ENCODE measurements at regions not wholly inside any gene's neighbourhood (a gene's known extent, or its start where the extent isn't known, plus 50 kb on each side); places are given as distances from the start of the nearest gene placed in this dataset.

GRCh38 chr22:47846206-47846605 lies 1083.8 kb downstream of the TBC1D22A start (continued):
- TF ChIP-seq CSRNP3 (CRISPR knock-in tag; IDR thresholded peaks at IDR 0.05): no peak
- TF ChIP-seq OSR1 (CRISPR knock-in tag; IDR thresholded peaks at IDR 0.05): no peak
- TF ChIP-seq ZFP3 (CRISPR knock-in tag; IDR thresholded peaks at IDR 0.05): no peak

GRCh38 chr22:47842119-47842518 lies 1079.7 kb downstream of the TBC1D22A start:
- TF ChIP-seq TOX (CRISPR knock-in tag; IDR thresholded peaks at IDR 0.05; ENCODE audit: borderline replicate concordance) (no peak), ZFP30 (CRISPR knock-in tag; IDR thresholded peaks at IDR 0.05) (no peak), ISL1 (CRISPR knock-in tag; IDR thresholded peaks at IDR 0.05) (no peak), ESRRG (CRISPR knock-in tag; IDR thresholded peaks at IDR 0.05) (no peak), TSHZ2 (CRISPR knock-in tag; IDR thresholded peaks at IDR 0.05) (no peak), ZFP3 (CRISPR knock-in tag; IDR thresholded peaks at IDR 0.05) (no peak), ZNF565 (CRISPR knock-in tag; conservative IDR thresholded peaks at IDR 0.05; ENCODE audit: low read depth) (no peak), ZNF70 (CRISPR knock-in tag; IDR thresholded peaks at IDR 0.05) (no peak), BACH2 (CRISPR knock-in tag; IDR thresholded peaks at IDR 0.05; ENCODE audit: borderline replicate concordance) (no peak), CSRNP3 (CRISPR knock-in tag; IDR thresholded peaks at IDR 0.05) (no peak), PATZ1 (CRISPR knock-in tag; IDR thresholded peaks at IDR 0.05; ENCODE audit: borderline replicate concordance) (no peak), CREB5 (CRISPR knock-in tag; IDR thresholded peaks at IDR 0.05; ENCODE audit: low read depth) (no peak), ZNF8 (CRISPR knock-in tag; IDR thresholded peaks at IDR 0.05) (no peak), CSDC2 (CRISPR knock-in tag; IDR thresholded peaks at IDR 0.05) (no peak), PPARA (CRISPR knock-in tag; IDR thresholded peaks at IDR 0.05; ENCODE audit: borderline replicate concordance) (no peak), ZC3H10 (CRISPR knock-in tag; IDR thresholded peaks at IDR 0.05) (no peak), POU6F1 (CRISPR knock-in tag; IDR thresholded peaks at IDR 0.05; ENCODE audit: borderline replicate concordance, low read depth) (no peak), SNAI2 (CRISPR knock-in tag; IDR thresholded peaks at IDR 0.05) (no peak), GLIS3 (CRISPR knock-in tag; IDR thresholded peaks at IDR 0.05) (no peak), OSR1 (CRISPR knock-in tag; IDR thresholded peaks at IDR 0.05) (no peak)
- ATAC-seq: no peak

GRCh38 chr22:47841156-47841555 lies 1078.7 kb downstream of the TBC1D22A start:
- ATAC-seq: no peak
- no peak for TF ChIP-seq ISL1 (CRISPR knock-in tag; IDR thresholded peaks at IDR 0.05)
- TF ChIP-seq CSDC2 (CRISPR knock-in tag; IDR thresholded peaks at IDR 0.05): no peak
- TF ChIP-seq ZFP30 (CRISPR knock-in tag; IDR thresholded peaks at IDR 0.05): no peak
- no peak for TF ChIP-seq CSRNP3 (CRISPR knock-in tag; IDR thresholded peaks at IDR 0.05)
- TF ChIP-seq PATZ1 (CRISPR knock-in tag; IDR thresholded peaks at IDR 0.05; ENCODE audit: borderline replicate concordance): no peak
- TF ChIP-seq ARNTL (CRISPR knock-in tag; IDR thresholded peaks at IDR 0.05; ENCODE audit: borderline replicate concordance, low read depth): no peak
- no peak for TF ChIP-seq TOX (CRISPR knock-in tag; IDR thresholded peaks at IDR 0.05; ENCODE audit: borderline replicate concordance)
- no peak for TF ChIP-seq ZC3H10 (CRISPR knock-in tag; IDR thresholded peaks at IDR 0.05)
- no peak for TF ChIP-seq CREB5 (CRISPR knock-in tag; IDR thresholded peaks at IDR 0.05; ENCODE audit: low read depth)
- TF ChIP-seq ZNF565 (CRISPR knock-in tag; conservative IDR thresholded peaks at IDR 0.05; ENCODE audit: low read depth): no peak
- no peak for TF ChIP-seq PPARA (CRISPR knock-in tag; IDR thresholded peaks at IDR 0.05; ENCODE audit: borderline replicate concordance)
- TF ChIP-seq SNAI2 (CRISPR knock-in tag; IDR thresholded peaks at IDR 0.05): no peak

Measured in SK-N-SH treated with all-trans-retinoic acid at 6 μM for 48 hours (cell line).